Smooth muscle cell (in vitro differentiated cells): ENCODE measurements at regions not wholly inside any gene's neighbourhood (a gene's known extent, or its start where the extent isn't known, plus 50 kb on each side); places are given as distances from the start of the nearest gene placed in this dataset.
"Not testable (repeated sequence)": the region's sequence is repeated elsewhere in the genome, so short reads cannot be mapped to it uniquely, and the experiment has no call there.

Experiments
- DNase-seq: peaks from one replicate; lab custom pipeline; 2025; ENCODE audit not compliant: unreplicated experiment; lab: John Stamatoyannopoulos, UW
- H2AFZ ChIP-seq: fragments of 200-600 bp; sonication (generic); 2 replicates; pipeline ENCODE4 v1.6.0; 2016; ENCODE audit warnings: antibody characterized with exemption, low read depth, mild to moderate bottlenecking
- H3F3A ChIP-seq: fragments of 200-600 bp; sonication (generic); 2 replicates; pipeline ENCODE4 v1.6.0; 2017; ENCODE audit warnings: antibody characterized with exemption, low read depth
- H3K27ac ChIP-seq: fragments of 200-600 bp; sonication (generic); 2 replicates; pipeline ENCODE4 v1.5.1; 2016; ENCODE audit warnings: low read depth, mild to moderate bottlenecking
- H3K27me3 ChIP-seq: fragments of 200-600 bp; sonication (generic); 2 replicates; pipeline ENCODE4 v1.6.1; 2016; ENCODE audit warnings: low read depth, mild to moderate bottlenecking
- H3K36me3 ChIP-seq: fragments of 200-600 bp; sonication (generic); 2 replicates; pipeline ENCODE4 v1.5.1; 2016; ENCODE audit warnings: low read depth
- H3K4me1 ChIP-seq: fragments of 200-600 bp; sonication (generic); 2 replicates; pipeline ENCODE4 v1.5.1; 2016; ENCODE audit warnings: low read depth
- H3K4me2 ChIP-seq: fragments of 200-600 bp; sonication (generic); 2 replicates; pipeline ENCODE4 v1.6.0; 2016; ENCODE audit warnings: mild to moderate bottlenecking
- H3K4me3 ChIP-seq: fragments of 200-600 bp; sonication (generic); 2 replicates; pipeline ENCODE4 v1.5.1; 2016; ENCODE audit warnings: mild to moderate bottlenecking
- H3K79me2 ChIP-seq: fragments of 200-600 bp; sonication (generic); 2 replicates; pipeline ENCODE4 v1.6.0; 2016; ENCODE audit warnings: low read depth, mild to moderate bottlenecking
- H3K9ac ChIP-seq: fragments of 200-600 bp; sonication (generic); 2 replicates; pipeline ENCODE4 v1.6.0; 2016; ENCODE audit warnings: low read depth
- H3K9me3 ChIP-seq: fragments of 200-600 bp; sonication (generic); replicated peaks from 2 replicates; pipeline ENCODE4 v1.5.1; 2016; ENCODE audit warnings: low read depth
- H4K20me1 ChIP-seq: fragments of 200-600 bp; sonication (generic); 2 replicates; pipeline ENCODE4 v1.6.0; 2016; ENCODE audit warnings: low read depth
- CTCF ChIP-seq: fragments of 200-600 bp; sonication (generic); IDR thresholded peaks from 2 replicates; pipeline ENCODE4 v1.5.1; 2017; ENCODE audit warnings: borderline replicate concordance, mild to moderate bottlenecking, antibody characterized with exemption; ENCODE audit not compliant: insufficient read depth, poor library complexity, severe bottlenecking
- WGBS: methylation state at CpG from one replicate; pipeline ENCODE4 v1.1.7; 2016; ENCODE audit warnings: low lambda C conversion rate; 5-methylcytosine and 5-hydroxymethylcytosine counted together

GRCh38 chr12:63006536-63006935 lies 71.6 kb upstream of the PPM1H start:
- DNase-seq = no peak
- no peaks in the 10 kb centered on the region for H4K20me1 ChIP-seq
- 82% methylated on average over 4 of the region's 4 CpGs for WGBS

GRCh38 chr12:63005382-63005781 lies 70.4 kb upstream of the PPM1H start:
- Histone ChIP-seq H3K4me3 (no peak overlapping the region), H3K79me2 (no peaks in the 10 kb centered on the region), H3K27ac (no peak overlapping the region), H3K9ac (no peak overlapping the region), H3K4me1 (no peaks in the 10 kb centered on the region), H3K36me3 (no peaks in the 10 kb centered on the region), H4K20me1 (no peaks in the 10 kb centered on the region), H3F3A (no peaks in the 10 kb centered on the region), H3K27me3 (no peaks in the 10 kb centered on the region), H3K9me3 (no peaks in the 10 kb centered on the region), H2AFZ (no peak overlapping the region), H3K4me2 (no peak overlapping the region)
- DNase-seq = no peak
- TF ChIP-seq CTCF = no peak

More at GRCh38 chr12:63006536-63006935, 71.6 kb upstream of the PPM1H start:
- H3K4me2 ChIP-seq = no peak overlapping the region
- no peaks in the 10 kb centered on the region for H3K9me3 ChIP-seq
- H3K9ac ChIP-seq = no peak overlapping the region
- no peaks in the 10 kb centered on the region for H3K36me3 ChIP-seq
- H3K4me1 ChIP-seq = no peaks in the 10 kb centered on the region
- H3K27ac ChIP-seq = no peak overlapping the region
- H3K4me3 ChIP-seq = no peak overlapping the region
- H2AFZ ChIP-seq = no peak overlapping the region
- H3K79me2 ChIP-seq = no peaks in the 10 kb centered on the region
- no peaks in the 10 kb centered on the region for H3K27me3 ChIP-seq
- H3F3A ChIP-seq = no peaks in the 10 kb centered on the region
- no peak for TF ChIP-seq CTCF

GRCh38 chr12:63003223-63003819 lies 68.4 kb upstream of the PPM1H start:
- whole genome bisulfite sequencing = 95% methylated on average over 22 of the region's 22 CpGs
- H3K4me3 ChIP-seq = no peak overlapping the region
- no peak overlapping the region for H3K4me2 ChIP-seq
- no peak for DNase-seq
- no peak overlapping the region for H3K27ac ChIP-seq
- no peaks in the 10 kb centered on the region for H3K27me3 ChIP-seq
- H3K79me2 ChIP-seq = no peaks in the 10 kb centered on the region
- peaks cover 4% of the 10 kb centered on the region for H3K4me1 ChIP-seq
- no peaks in the 10 kb centered on the region for H3F3A ChIP-seq
- no peak overlapping the region for H3K9ac ChIP-seq
- no peak for TF ChIP-seq CTCF
- H2AFZ ChIP-seq = no peak overlapping the region
- no peaks in the 10 kb centered on the region for H3K36me3 ChIP-seq
- no peaks in the 10 kb centered on the region for H3K9me3 ChIP-seq
- no peaks in the 10 kb centered on the region for H4K20me1 ChIP-seq

- not testable (repeated sequence) for H3K9me3 ChIP-seq, H3K4me2 ChIP-seq, H3K9ac ChIP-seq, H3F3A ChIP-seq, DNase-seq, H2AFZ ChIP-seq, H3K27me3 ChIP-seq, H4K20me1 ChIP-seq, H3K4me1 ChIP-seq, H3K36me3 ChIP-seq, H3K4me3 ChIP-seq, H3K27ac ChIP-seq, H3K79me2 ChIP-seq
- 70% methylated on average over 2 of the region's 2 CpGs for WGBS
Measured at GRCh38 chr12:63002059-63002458, 67.1 kb upstream of the PPM1H start.
